Erythroblast (primary cell): ENCODE measurements at regions not wholly inside any gene's neighbourhood (a gene's known extent, or its start where the extent isn't known, plus 50 kb on each side); places are given as distances from the start of the nearest gene placed in this dataset.

ENCODE experiments used
- GATA1 ChIP-seq: IDR thresholded peaks from 2 replicates; pipeline ENCODE4 v1.6.1; 2011; ENCODE audit warnings: low read depth, mild to moderate bottlenecking, control low read depth, low read length, moderate library complexity
- POLR2A ChIP-seq: IDR thresholded peaks from 2 replicates; pipeline ENCODE4 v1.6.1; 2011; ENCODE audit warnings: mild to moderate bottlenecking, low read length

GRCh38 chrY:19589664-19590063 is 154.9 kb downstream of the KDM5D start:
- TF ChIP-seq POLR2A (no peak), GATA1 (no peak)
